HEK293T (cell line): ENCODE measurements at regions not wholly inside any gene's neighbourhood (a gene's known extent, or its start where the extent isn't known, plus 50 kb on each side); places are given as distances from the start of the nearest gene placed in this dataset.

Experiments
- CTCF ChIA-PET: fragments of 350-600 bp; formaldehyde crosslinking; extraction: SDS; loops from one replicate; lab custom pipeline; 2021; ENCODE audit warnings: antibody characterized with exemption, inconsistent platforms; lab: Yijun Ruan, JAX
- POLR2A ChIA-PET: fragments of 350-600 bp; formaldehyde crosslinking; extraction: SDS; loops from one replicate; lab custom pipeline; 2020; ENCODE audit warnings: antibody characterized with exemption, inconsistent platforms; lab: Yijun Ruan, JAX
- DNase-seq: peaks from one replicate; pipeline ENCODE4 v3.0.0; 2012; ENCODE audit warnings: mixed read lengths; ENCODE audit errors: extremely low spot score
- ARNT ChIP-seq: fragments of 450-650 bp; IDR thresholded peaks from 2 replicates; pipeline ENCODE4 v1.6.1; 2017; ENCODE audit warnings: mild to moderate bottlenecking
- BHLHE40 ChIP-seq: fragments of 450-650 bp; IDR thresholded peaks from 2 replicates; pipeline ENCODE4 v1.6.1; 2016; ENCODE audit warnings: mild to moderate bottlenecking, moderate library complexity, borderline replicate concordance
- CTBP1 ChIP-seq: fragments of 450-650 bp; IDR thresholded peaks from 2 replicates; pipeline ENCODE4 v1.6.1; 2016; ENCODE audit warnings: borderline replicate concordance
- ELF4 ChIP-seq: fragments of 450-650 bp; IDR thresholded peaks from 2 replicates; pipeline ENCODE4 v1.6.1; 2017; ENCODE audit warnings: antibody characterized with exemption
- FOXA1 ChIP-seq: fragments of 450-650 bp; IDR thresholded peaks from 2 replicates; pipeline ENCODE4 v1.6.1; 2016; ENCODE audit warnings: mild to moderate bottlenecking
- FOXK2 ChIP-seq: fragments of 450-650 bp; IDR thresholded peaks from 2 replicates; pipeline ENCODE4 v1.6.1; 2016; ENCODE audit warnings: mild to moderate bottlenecking
- FOXM1 ChIP-seq: fragments of 450-650 bp; IDR thresholded peaks from 2 replicates; pipeline ENCODE4 v1.6.1; 2017; ENCODE audit warnings: mild to moderate bottlenecking, borderline replicate concordance
- HDGF ChIP-seq: fragments of 450-650 bp; IDR thresholded peaks from 2 replicates; pipeline ENCODE4 v1.6.1; 2017; ENCODE audit warnings: antibody characterized with exemption, borderline replicate concordance
- L3MBTL2 ChIP-seq: fragments of 450-650 bp; conservative IDR thresholded peaks from 2 replicates; pipeline ENCODE4 v1.6.1; 2016; ENCODE audit warnings: mild to moderate bottlenecking
- LEF1 ChIP-seq: fragments of 450-650 bp; IDR thresholded peaks from 2 replicates; pipeline ENCODE4 v1.6.1; 2017; ENCODE audit warnings: mild to moderate bottlenecking, borderline replicate concordance
- NFRKB ChIP-seq: fragments of 450-650 bp; IDR thresholded peaks from 2 replicates; pipeline ENCODE4 v1.6.1; 2016; ENCODE audit warnings: mild to moderate bottlenecking, moderate library complexity
- SP1 ChIP-seq: fragments of 450-650 bp; IDR thresholded peaks from 2 replicates; pipeline ENCODE4 v1.6.1; 2017
- SUZ12 ChIP-seq: fragments of 450-650 bp; IDR thresholded peaks from 2 replicates; pipeline ENCODE4 v1.6.1; 2016; ENCODE audit warnings: mild to moderate bottlenecking
- TARDBP ChIP-seq: fragments of 450-650 bp; IDR thresholded peaks from 2 replicates; pipeline ENCODE4 v1.6.1; 2016
- ZNF384 ChIP-seq: fragments of 450-650 bp; IDR thresholded peaks from 2 replicates; pipeline ENCODE4 v1.6.1; 2016
- TF ChIP-seq, protein P1 (sequence below): fragments of 450-650 bp; IDR thresholded peaks from 2 replicates; pipeline ENCODE4 v1.6.1; 2016

DNA sequence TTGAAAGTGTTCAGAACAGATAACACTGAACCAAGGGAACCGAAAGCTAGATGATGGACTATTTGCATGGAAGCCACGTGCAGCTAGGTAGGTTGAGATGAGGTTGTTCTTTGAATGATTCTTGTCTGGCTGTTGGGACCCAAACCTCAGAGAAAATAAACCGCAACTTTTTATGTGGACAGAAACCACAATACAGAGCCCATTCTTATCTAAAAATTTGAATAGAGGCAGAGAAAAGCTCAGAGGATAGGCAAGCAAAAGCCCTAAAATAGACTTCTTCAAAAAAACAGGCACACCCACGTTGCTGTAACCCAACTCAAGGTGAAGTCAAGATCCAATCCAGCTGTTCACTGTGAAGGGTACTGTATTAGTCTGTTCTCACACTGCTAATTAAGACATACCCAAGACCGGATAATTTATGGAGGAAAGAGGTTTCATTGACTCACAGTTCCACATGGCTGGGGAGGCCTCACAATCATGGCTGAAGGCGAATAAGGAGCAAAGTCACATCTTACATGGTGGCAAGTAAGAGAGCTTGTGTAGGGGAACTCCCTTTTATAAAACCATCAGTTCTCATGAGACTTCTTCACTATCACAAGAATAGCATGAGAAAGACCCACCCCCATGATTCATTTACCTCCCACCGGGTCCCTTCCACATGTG lies 353.8 kb downstream of the AACS start:
- DNase-seq, result no peak
- TF ChIP-seq FOXA1 (no peak), ZNF384 (no peak), L3MBTL2 (no peak), CTBP1 (no peak), ARNT (no peak), SUZ12 (no peak), NFRKB (no peak), TARDBP (no peak), HDGF (no peak), FOXM1 (no peak), FOXK2 (no peak), SP1 (no peak), ELF4 (no peak), BHLHE40 (no peak), LEF1 (no peak)
- TF ChIP-seq, protein P1, sequence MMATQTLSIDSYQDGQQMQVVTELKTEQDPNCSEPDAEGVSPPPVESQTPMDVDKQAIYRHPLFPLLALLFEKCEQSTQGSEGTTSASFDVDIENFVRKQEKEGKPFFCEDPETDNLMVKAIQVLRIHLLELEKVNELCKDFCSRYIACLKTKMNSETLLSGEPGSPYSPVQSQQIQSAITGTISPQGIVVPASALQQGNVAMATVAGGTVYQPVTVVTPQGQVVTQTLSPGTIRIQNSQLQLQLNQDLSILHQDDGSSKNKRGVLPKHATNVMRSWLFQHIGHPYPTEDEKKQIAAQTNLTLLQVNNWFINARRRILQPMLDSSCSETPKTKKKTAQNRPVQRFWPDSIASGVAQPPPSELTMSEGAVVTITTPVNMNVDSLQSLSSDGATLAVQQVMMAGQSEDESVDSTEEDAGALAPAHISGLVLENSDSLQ, result no peak
- POLR2A ChIA-PET, result no interaction called here
- CTCF ChIA-PET, result no interaction called here

DNA sequence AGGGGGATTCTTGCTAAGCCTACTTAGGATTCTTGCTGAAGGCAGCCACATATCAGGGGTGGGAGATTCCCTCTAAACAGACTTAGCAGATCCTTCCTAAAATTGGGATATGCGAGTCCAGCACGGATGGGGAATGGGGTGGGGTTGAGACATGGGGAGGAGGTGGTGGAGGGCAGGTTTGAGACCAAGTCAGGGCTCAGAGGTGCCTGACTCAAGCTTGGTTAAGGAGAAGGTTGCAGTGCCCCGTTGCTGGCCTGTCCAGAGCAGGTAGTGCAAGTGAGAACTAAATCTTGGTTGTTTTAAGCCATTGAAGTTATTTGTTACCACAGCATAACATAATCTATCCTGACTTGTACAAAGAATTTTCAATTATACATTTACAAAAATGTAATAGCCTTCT lies 359.7 kb downstream of the AACS start:
- ChIA-PET CTCF (no interaction called here), POLR2A (no interaction called here)
- TF ChIP-seq L3MBTL2 (no peak), BHLHE40 (no peak), FOXA1 (no peak), SP1 (no peak), HDGF (no peak), ARNT (no peak), CTBP1 (no peak), LEF1 (no peak), FOXM1 (no peak), ZNF384 (no peak), NFRKB (no peak), SUZ12 (no peak), FOXK2 (no peak), ELF4 (no peak)
- TF ChIP-seq, protein P1, result no peak
- DNase-seq, result no peak

DNA sequence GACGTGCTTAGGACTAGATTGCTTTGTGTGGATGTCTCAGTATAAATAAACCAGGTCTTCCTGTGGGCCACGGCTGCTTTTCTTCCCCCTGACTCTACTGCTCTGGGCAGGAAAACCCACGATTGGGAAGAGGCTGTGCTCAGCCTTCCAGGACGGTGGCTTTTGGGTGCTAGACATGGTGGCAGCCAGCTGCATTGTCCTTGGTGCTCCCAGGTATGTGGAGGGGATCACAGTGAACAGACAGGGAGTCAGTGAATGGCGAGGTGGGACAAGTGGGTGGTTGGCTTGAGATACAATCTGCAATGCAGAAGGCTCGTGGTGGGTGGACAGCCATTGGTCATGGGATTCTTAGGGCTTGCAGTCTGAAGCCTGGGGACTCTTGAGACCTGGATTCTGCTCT lies 366.3 kb downstream of the AACS start:
- TF ChIP-seq ARNT (no peak), LEF1 (no peak), SUZ12 (no peak)
- CTCF ChIA-PET, result no interaction called here
- POLR2A ChIA-PET, result no interaction called here

DNA sequence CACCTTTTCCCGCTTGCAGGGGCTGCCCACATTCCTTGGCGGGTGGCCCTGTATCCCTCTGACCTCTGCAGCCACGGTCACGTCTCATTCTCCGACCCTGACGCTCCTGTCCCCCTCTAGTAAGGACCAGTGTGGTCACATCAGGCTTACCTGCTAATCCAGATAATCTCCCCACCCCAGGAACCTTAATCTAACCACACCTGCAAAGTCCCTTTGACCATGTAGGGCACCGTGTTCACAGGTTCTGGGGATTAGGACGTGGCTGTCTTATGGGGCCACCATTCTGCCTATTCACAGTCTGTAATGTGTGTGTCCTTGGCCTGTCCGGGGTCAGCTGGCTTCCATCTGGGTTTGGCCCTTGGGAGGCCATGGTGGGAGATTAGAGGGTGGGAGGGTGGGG lies 368.9 kb downstream of the AACS start:
- POLR2A ChIA-PET, result no interaction called here
- CTCF ChIA-PET, result no interaction called here
- TF ChIP-seq L3MBTL2 (no peak), HDGF (no peak), CTBP1 (no peak), TARDBP (no peak), FOXK2 (no peak), SP1 (no peak)
- no peak for DNase-seq

More for the DNA sequence above, 366.3 kb downstream of the AACS start:
- no peak for DNase-seq

DNA sequence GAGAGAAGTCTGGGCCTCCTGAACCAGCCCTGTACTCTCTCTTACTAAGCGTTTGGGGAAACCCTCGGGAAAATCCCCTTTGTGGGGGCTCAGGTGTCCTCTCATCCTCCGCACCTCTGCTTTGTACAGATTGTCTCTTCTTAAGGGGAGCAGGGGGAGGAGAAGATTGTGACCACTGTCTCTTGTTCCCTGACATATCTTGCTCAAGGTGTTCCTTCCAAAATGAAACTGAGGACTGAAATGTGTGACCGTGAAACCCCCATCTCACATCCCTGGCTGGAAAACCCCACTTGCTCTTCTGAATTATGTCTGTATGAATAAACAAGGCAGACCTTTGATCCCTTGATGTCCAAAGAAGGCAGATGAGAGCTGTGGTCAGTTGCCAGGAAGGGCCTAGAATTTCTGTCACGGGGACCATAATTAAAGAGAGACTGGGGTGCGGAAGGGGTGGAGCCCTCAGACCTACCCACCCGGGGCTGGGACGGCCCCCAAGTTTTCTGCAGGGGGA lies 369.8 kb downstream of the AACS start:
- ChIA-PET CTCF (no interaction called here), POLR2A (no interaction called here)
- no peak for DNase-seq
- TF ChIP-seq L3MBTL2, result no peak
- no peak for TF ChIP-seq FOXA1
- no peak for TF ChIP-seq LEF1
- no peak for TF ChIP-seq CTBP1

DNA sequence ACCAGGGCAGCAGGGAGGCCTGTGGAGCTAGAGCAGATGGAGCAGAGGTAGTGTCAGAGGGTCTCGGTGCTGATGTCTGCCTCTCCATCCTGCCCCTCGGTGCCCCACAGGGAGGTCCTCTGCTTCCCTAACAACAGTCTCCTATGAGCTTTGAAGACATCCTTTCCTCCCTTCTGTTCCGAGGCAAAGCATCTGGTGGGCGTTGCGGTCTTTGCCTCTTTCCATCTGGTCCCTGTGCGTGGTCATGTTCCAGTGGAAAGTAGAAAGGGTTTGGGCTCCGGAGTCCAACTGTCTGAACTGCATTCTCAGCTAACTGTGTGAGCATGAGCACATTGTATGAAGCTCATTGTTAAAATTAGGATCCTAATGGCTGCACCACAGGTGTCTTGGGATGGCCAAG lies 370.6 kb downstream of the AACS start:
- TF ChIP-seq L3MBTL2 (no peak), SP1 (no peak), BHLHE40 (no peak), SUZ12 (no peak), ARNT (no peak), FOXA1 (no peak), FOXK2 (no peak), FOXM1 (no peak), CTBP1 (no peak), NFRKB (no peak), LEF1 (no peak), TARDBP (no peak)
- TF ChIP-seq, protein P1, result no peak
- ChIA-PET POLR2A (interaction anchor here (0.6 kb wide), 1 partner anchor 19 kb away, joined by 3 read pairs; no protein-coding TSS in a partner anchor), CTCF (no interaction called here)
- no peak for DNase-seq
